ENCODE measurements at regions not wholly inside any gene's neighbourhood (a gene's known extent, or its start where the extent isn't known, plus 50 kb on each side); places are given as distances from the start of the nearest gene placed in this dataset.

DNA sequence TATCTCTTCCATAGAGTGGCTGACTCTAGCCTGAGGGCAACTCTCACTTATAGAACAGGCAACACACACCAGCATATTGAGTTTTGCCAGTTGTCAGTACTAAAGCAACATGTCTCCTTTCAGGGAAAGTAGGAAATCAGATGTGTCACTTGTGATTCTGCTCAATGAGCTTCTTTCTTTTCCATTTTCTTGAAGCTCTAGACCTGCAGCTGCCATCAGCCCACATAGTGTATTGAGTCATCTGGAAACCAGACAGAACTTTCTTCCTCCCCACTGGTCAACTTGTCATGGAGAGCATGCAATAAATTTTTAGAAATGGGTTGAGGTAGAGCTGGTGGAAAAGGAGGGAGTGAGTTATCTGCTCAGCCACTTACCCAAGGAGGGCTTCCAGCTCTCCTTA lies 209.0 kb upstream of the PLEKHG7 start:
- DNase-seq (ENCODE audit: low read depth): no peak

DNA sequence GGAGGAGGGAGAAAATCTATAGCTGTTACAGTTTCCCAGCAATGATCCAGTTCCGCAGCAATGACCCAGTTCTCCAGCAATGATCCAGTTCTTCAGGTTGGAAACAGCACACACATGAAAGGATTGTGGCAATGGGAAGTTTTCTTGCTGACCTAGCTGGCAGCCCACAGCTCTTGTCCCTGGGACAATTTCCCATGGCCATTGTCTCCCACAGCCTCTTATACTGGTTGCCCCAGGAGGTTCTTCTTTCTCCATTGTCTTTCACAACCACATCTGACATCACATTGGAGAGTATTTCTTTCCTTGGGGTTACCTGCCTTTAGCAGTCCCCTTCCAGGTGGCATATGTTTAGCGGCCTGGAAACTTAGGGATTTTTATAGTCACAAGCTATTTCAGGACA lies 209.8 kb upstream of the PLEKHG7 start:
- no peak for DNase-seq (ENCODE audit: low read depth)

DNA sequence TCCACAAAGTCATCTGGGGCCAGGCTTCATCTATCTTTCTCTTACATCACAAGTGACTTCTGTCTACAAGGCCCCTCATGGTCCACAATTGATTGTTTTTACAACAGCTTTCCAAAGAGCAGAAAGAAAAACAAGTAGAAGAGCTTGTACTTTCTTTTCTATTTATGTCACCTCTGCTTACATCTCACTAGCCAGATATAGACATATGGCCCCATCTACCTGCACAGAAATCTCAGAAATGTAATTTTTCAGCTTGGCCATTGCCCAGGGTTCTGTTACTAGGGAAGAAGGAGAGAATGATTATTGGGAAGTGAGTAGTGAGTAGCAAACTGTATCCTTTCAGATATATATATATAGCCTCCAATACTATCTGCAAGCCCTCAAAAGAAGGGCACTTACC lies 210.5 kb upstream of the PLEKHG7 start:
- no peak for DNase-seq (ENCODE audit: low read depth)

DNA sequence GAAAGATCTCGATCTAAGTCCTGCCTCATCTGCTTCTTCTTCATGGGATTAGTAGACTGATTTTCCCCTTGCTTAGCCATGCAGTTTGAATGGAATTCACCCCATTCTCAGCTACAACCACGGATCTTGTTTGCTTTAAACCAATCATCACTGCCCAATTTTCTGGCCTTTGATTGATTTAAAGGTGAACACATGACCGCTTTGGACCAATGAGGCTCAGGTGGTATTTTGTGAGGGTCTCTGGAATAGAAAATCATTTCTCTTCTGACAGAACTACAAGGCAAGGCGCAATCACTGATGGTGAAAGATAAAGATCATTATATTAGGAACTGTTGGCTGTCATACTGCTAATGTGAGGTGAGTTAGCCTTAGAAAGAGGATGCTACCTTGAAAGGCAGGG lies 213.0 kb upstream of the PLEKHG7 start:
- no peak for DNase-seq (ENCODE audit: low read depth)

DNA sequence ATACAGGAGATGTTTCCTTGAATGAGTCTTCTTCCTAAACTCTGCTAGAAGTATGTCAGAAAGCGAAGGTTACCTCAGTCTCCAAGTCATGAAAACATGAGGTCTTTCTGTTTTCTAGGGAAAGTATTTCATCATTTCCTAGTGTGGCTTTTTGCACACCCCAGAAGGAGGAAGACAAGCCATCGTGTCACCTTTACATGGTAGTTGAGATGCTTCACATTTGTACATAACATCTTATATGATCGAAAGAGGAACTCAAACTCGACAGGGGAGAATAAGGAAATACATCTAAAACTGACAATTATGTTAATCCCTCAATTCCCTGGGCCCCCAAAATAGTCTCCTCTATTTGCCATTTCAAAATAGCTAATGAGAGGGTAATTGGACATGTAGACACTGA lies 214.1 kb upstream of the PLEKHG7 start:
- DNase-seq (ENCODE audit: low read depth): no peak

DNA sequence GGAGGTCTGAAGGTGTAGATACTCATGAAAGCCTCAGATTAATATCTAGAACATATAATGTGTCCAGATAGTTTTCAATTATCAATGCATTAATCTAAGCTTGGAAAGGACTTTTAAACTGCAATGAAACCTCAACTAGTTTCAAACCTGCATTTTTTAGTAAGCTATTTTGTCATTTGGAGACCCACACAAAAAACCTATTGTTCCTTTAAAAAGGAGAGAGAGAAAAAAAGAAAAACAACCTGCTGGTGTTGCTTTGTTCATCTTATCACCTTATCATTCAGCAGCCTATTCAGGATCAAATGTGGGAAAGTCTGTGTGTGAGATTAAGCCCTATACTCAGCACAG lies 215.7 kb upstream of the PLEKHG7 start:
- no peak for DNase-seq (ENCODE audit: low read depth)

DNA sequence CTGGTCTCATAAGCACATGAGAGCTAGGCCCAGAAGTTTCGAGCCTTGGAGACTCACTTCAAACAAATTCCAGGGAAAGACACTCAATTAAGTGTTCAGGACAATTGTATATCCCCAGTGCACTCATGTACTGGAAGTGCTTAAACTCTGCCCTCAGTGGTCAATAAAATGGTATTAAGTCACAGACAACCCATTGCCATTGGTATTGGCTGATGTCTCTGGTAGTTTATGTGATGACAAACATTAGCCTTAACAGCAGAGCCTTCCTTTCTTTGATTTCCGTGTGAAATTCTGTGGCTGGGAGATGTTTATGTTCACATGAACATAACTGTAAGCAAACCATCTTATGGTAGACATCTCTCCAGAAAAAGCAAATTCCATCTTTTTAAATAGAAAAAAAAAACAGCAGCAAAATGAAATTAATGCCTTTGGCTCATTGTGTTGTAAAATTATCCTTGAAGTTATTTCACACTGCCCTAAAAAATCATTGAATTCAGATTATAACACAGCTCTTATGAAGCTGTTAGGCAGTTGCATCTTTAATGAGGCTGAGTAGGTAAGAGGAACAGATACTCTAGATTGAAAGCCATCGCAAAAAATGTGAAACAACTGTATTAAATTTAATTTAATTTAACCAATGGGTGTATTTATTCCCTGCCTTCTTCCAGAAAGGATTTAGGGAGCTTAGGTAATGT lies 216.2 kb upstream of the PLEKHG7 start:
- no peak for DNase-seq (ENCODE audit: low read depth)

DNA sequence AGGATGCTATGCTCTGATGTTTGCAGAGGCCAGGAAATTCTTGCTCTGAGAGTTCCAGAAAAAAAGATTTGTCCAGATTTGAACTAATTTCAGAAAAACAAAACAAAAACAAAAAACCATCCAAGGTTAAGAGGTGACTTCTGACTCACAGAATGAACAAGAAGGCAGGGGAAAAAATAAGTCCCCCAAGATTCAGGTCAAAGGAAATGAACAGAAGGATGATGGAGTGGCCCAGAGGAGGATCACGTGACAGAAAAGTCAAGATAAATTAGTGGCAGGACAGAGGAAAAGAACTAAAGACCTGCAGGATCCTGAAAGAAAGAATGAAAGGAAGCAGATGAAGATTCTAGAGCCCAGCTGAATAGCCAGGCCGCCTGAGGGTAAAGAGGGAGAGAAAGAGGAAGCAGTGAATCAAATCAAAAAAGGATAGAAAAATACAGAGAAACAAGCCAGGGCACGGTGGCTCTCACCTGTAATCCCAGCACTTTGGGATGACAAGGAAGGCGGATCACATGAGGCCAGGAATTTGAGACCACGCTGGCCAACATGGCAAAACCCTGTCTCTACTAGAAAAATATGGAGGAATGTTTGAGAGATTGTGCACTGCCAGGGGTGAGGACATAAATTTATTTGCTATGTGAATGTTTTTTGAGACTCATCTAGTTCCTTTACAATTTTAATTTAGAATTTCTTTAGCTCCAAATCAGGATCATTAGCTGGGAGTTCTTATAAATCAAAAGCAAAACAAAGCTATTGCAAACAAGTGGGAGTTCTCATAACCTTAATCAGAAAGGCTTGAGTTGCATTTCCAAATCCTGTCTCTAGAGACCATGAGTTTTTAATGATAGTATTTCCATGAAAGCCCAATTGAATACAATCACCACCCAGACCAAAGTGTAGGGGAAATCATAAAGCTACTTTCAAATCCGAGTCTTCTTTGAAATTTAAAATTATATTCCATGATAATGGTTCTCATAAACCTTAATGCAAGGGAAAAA lies 217.1 kb upstream of the PLEKHG7 start:
- no peak for DNase-seq (ENCODE audit: low read depth)

DNA sequence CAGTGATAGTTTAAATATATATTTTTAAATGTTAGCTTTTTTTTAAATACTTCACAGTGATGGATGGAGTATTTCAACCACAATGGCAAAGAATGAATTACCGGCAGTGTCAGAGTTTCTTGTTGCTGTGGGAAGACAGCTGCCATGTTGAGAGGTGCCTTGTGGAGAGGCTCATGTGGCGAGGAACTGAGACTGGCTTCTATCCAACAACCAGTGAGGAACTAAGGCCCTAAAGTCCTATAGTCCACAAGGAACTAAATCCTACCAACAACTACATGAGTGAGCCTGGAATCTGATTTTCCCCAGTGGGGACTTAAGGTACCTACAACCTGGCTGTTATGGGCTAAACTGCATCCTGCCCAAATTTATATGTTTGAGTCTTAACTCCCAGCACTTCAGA lies 220.2 kb upstream of the PLEKHG7 start:
- DNase-seq (ENCODE audit: low read depth): no peak

DNA sequence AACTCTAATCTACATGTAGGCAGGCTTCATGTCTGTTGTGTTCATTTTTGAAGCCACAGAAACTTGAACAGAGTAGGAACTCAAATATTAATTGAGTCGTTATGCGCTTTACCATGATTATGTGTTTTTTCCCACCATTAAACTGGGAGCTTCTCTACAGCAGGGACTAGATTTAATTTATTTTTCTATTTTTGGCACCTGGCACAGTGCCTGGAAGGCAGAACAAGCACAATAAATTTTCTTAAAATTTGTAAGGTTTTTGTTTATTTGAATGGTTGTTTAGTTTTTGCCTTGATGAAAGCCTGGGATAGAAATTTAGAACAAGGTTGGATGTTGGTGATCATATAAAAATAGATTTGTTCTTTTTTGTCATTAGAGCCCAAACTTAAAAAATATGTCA lies 221.7 kb upstream of the PLEKHG7 start:
- DNase-seq (ENCODE audit: low read depth): no peak

DNA sequence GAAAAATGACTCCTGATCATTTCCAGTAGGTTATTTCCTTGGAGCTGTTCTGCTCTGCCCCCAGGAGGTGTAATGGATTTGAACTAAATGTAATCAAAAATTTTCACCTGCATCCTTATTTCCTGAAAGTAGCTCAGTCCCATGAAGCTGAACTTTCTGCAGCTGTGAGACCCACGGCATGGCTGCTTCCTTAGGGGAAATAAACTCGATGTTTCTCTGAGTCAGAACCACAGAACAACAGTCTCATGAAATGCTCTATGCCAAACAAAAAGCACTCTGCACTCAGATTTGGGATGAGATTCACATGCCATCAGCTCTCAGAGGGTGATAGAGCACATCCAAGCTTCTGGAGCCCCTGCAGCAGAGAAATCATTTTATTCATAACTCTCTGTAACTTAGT lies 224.1 kb upstream of the PLEKHG7 start:
- DNase-seq (ENCODE audit: low read depth): no peak

DNA sequence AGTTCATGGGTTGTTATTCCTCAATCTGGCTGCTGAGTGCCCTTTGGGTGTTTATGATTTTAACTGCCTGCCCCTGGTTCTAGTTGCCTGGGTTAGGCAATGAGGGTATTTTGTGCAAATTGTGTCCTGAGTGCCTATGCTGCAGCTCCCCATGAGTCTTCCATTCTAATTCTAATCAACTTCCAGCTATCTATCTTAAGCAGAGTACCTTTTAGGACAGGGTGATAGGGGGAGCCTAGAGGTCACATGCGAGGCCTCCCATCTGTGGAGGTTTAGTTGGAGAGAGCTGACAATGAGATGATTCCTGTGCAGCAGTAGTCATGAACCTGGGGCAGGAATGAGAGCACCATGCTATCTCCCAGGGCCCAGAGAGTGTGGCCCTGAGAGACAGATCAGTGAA lies 225.9 kb upstream of the PLEKHG7 start:
- DNase-seq (ENCODE audit: low read depth): no peak

DNA sequence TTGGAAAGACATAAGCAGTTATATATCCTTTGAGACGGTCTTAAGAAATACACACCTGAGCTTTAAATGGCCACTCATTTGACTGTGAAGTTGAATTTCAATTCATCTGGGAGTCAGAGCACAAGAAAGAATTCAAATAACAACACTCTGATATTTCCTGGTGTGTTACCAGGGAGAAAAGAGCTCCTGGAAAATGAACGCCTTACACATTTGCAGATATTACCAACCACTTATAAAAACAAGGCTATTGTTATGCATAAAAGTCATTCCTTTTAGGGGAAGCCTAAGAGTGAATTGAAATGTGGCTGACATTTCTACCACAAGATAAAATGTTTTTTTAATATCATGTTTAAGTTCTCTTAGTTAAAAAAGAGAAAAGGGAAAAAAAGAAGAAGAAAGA lies 229.2 kb upstream of the PLEKHG7 start:
- no peak for DNase-seq (ENCODE audit: low read depth)

DNA sequence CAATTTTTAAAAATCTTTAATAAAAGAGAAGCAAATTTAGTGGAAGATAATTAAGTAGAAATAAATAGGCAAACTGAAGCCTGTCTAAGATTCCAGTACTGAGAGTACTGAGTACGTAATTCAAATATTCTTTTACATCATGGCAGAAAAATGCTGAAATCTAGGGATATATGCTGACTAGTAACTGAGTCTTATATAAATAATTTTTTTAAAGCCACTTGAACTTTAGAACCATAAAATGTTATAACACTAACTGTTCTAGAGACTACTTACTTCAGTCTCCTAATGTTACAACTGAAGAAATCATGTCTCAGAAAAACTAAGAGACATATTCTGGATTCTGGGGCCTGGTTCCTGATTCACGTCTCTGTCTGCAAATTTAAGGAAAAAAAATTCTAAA lies 230.6 kb upstream of the PLEKHG7 start:
- DNase-seq (ENCODE audit: low read depth): no peak

DNA sequence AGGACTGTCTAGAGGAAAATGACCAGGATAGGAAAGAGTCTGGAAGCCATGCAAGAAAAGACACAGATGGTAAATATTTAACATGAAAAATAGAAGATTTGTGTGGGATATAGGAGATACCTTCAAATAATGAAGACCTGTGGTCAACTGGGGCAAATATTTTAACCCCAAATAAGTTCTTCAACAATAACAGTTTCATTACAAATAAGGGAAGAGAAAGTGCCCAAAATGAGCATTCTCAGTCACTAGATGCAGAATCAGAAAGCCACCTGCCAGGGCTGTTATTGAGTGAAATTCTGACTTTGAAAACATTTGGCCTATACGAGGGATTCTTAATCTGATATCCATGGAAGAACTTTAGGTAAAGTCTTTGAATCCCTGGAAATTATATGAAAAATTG lies 231.2 kb upstream of the PLEKHG7 start:
- DNase-seq (ENCODE audit: low read depth): no peak

DNA sequence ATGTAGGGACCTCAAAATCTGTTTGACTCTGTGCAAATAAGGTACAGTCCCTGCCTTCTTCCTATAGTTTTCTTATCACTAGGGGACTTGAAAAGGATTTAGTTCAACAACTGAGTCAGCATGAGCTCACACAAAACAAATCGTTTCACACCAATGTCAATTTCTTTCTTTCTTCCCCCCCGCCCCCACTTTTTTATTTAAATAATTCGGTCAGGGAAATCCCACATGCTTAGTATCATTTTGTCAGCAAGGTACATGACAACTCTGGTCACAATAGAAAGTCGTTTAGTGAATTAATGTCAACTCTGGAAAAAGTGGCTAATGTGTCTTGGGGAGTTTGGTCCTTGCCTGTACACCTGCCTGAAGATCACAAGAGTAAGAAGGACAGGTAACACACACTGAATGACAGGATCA lies 232.2 kb upstream of the PLEKHG7 start:
- no peak for DNase-seq (ENCODE audit: low read depth)

DNA sequence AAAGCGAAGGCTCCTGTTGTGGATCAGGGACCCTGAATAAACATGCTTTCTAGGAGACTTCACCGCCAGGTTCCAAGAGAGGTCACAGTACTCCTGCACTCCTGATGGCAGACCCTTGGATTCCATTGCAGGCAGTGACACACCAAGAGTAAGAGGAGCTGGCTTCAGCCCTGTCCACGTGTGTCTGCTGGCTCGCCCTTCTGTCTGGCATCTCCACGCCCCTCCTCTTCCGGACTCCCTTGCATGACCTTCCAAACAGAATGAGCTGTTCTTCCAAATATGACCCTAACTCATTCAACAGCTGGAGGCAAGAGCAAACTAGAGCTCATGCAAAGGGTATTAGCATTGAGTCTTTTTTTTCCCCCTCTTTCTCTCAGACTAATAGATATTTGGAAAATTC lies 233.0 kb upstream of the PLEKHG7 start:
- DNase-seq (ENCODE audit: low read depth): no peak

DNA sequence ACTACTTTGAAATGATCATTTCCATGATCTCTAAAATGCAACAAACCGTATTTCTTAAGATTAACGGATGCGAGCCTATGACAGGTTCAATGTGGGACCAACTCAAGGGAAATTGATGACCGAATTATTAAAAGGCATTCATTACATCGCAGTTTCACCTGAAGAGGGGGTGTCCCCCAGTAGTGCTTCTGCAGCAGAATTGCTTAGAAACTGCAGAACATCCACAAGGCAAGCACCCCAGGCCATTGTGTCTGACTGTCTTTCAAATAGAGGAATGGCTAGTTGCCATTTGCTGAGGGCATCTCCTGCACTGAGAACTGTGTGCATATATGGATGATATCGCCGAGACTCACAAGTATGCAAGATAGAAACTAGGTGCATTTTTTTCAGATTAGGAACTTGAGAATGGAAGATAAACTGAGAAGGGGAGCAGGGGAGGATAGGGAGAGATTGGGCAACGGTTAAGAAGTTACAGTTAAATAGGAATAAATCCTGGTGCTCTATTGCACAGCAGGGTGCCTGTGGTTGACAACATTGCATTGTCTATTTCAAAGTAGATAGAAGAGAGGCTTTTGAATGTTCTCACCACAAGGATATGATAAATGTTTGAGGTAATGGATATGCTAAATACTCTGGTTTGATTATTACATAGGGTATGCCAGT lies 234.3 kb upstream of the PLEKHG7 start:
- no peak for DNase-seq (ENCODE audit: low read depth)

DNA sequence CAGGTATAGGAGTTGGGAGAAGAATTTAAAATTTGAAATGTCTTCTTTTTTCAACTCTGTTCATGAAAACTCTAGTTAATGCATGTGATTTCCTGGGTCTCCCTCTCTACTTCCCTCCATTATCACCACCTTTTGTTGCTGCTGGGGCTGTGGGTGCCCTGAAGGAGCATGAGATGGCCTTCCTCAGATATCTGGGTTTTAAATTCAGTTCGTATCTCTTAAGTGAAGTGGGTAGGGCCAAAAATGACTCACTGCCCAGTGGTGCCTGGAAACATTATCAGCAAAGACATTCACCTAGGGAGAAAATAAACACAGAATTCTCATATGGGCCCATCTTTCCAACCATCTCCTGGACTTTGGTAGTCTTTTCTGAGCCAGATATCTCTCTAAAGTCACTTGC lies 234.9 kb upstream of the PLEKHG7 start:
- DNase-seq (ENCODE audit: low read depth): no peak

DNA sequence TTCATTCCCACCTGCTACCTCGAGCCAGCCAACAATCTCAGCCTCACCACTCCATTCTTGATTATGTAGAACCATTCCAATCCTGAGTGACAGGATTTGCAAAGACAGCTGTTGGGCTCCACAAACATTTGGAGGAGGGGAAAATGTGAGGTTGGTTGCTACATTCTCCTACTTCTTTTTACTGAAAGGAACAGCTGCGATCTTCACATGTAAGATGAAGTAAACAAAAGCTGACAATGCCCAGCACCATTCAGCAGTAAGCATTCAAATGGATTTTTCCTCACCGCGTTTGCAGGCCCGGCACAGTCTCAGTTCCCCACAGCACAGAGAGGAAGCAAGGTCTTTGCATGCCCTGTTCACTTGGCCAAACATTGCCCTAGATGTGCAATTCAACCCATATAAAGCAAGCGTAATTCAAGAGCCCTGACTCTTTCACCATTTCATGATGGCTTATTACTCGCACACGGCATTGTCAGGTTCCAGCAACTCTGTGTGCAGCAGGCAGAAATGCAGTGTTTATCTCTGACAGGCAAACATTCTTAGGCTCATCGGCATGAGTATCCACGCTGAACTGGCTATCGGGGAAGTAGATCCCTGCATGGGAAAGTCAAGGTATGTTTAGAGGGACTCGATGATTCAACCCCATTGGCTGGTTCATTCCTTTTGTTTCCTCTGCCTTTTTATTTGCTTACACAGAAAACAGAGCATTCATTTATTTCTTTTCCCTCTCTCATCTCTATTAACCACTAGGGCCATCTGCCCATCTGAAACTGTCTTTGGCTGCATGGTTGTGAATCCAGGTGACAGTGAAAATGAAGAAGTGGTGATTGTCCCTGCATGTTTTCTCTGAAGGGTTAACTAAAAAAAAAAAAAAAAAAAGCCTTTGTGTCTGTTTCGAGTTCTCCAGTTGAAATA lies 236.1 kb upstream of the PLEKHG7 start:
- DNase-seq (ENCODE audit: low read depth): no peak

DNA sequence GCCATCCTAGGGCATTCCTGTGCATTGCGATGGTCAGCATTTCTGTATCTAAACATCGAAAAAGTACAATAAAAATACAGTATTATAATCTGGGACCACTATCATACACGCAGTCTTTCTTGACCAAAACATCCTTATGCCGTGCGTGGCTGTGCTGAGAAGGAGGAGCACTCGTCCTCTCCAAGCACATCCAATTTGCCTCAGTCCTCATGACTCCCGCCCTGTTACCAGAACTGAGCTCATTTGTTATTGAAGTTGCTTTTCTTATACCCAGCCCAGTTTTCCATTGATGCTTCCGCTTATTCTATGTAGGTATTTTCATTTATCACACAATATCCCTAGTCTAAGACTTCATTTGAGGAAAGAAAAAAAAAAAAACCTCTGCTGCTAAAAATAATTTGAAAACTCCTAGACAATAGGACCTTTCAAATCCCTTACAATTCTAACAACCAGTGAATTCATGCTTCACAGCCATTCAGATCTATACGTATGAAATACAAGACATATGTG lies 236.9 kb upstream of the PLEKHG7 start:
- no peak for DNase-seq (ENCODE audit: low read depth)

DNA sequence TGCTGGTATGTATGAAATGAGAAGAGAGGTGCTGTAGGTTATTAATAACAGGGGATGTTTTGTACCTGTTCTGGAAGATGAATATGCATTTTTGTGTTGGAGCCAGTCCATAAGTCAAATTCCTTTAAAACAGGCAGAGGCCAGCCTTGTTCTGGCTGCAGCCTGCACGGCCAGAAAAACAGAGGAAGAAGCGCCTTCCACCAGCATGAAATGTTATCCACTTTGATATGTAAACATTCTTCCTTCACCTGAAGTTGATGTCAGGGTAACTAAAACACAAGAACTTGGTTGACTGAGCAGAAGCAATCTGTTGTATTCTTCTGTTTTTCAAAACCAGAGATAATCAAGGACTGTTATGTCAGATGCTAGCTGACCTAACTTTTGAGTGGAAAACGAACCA lies 237.9 kb upstream of the PLEKHG7 start:
- DNase-seq (ENCODE audit: low read depth): no peak

Data from stimulated activated CD8-positive, alpha-beta memory T cell treated with anti-CD3 and anti-CD28 coated beads, Interleukin-15, amount 100 ng/mL, for 24 hours (primary cell).